HepG2 (cell line): ENCODE measurements at regions not wholly inside any gene's neighbourhood (a gene's known extent, or its start where the extent isn't known, plus 50 kb on each side); places are given as distances from the start of the nearest gene placed in this dataset.

Experiments used
- ATAC-seq: fragments of 200-7000 bp; cut with Tn5 transposase; 3 replicates; pipeline ENCODE4 v1.9.1; 2020; ENCODE audit warnings: mild to moderate bottlenecking, moderate library complexity
- BruUV-seq: library from RNA; stranded (reverse); fragments of 400-500 nt; replicated peaks from 2 replicates; lab custom pipeline; 2021; lab: Mats Ljungman, UMichigan
- CTCF ChIA-PET: fragments of 300-600 bp; formaldehyde crosslinking; extraction: SDS; loops from one replicate; lab custom pipeline; 2021; ENCODE audit warnings: low total read pairs, inconsistent platforms, low intra/inter-chr PET ratio; lab: Yijun Ruan, JAX
- POLR2A ChIA-PET: fragments of 350-600 bp; sonication (Branson Sonifier 250); formaldehyde crosslinking; loops from one replicate; lab custom pipeline; 2020; ENCODE audit warnings: antibody characterized with exemption, inconsistent platforms; lab: Yijun Ruan, JAX
- DNase-seq: peaks from one replicate; pipeline ENCODE4 v3.0.0-alpha.2; 2015; ENCODE audit warnings: low spot score
- FAIRE-seq: peaks from 3 replicates; lab custom pipeline; 2011; peaks lifted over from hg19 to GRCh38; lab: Jason Lieb, UNC
- H2AFZ ChIP-seq: one replicate; pipeline ENCODE4 v1.6.1; 2011; ENCODE audit warnings: low read length, inconsistent platforms
- H3K27ac ChIP-seq: fragments of 300-600 bp; 3 replicates; pipeline ENCODE4 v1.8.0; 2011; ENCODE audit warnings: mixed run types, mild to moderate bottlenecking, mixed read lengths, low read length, inconsistent platforms; ENCODE audit not compliant: insufficient read depth; ENCODE audit errors: extremely low read length
- H3K27me3 ChIP-seq, 2 experiments: fragments of 200-600 bp in 1 of 2; 2 replicates in 1 of 2; 3 replicates in 1 of 2; pipeline versions ENCODE4 v1.6.0 to v1.8.0; 2011; ENCODE audit warnings: low read length in 2 of 2, mild to moderate bottlenecking in 2 of 2, moderate library complexity in 2 of 2, inconsistent platforms in 1 of 2; ENCODE audit not compliant: insufficient read depth in 2 of 2, control insufficient read depth in 1 of 2
- H3K36me3 ChIP-seq, 2 experiments: fragments of 200-600 bp in 1 of 2; replicated peaks in 1 of 2; 2 replicates in 1 of 2; 3 replicates in 1 of 2; pipeline versions ENCODE4 v1.5.1 to v1.8.0; 2011; ENCODE audit warnings: low read length in 2 of 2, inconsistent platforms in 1 of 2; ENCODE audit not compliant: insufficient read depth in 2 of 2, control insufficient read depth in 1 of 2
- H3K4me1 ChIP-seq: 2 replicates; pipeline ENCODE4 v1.5.1; 2012; ENCODE audit warnings: low read length, inconsistent platforms; ENCODE audit not compliant: insufficient read depth
- H3K4me2 ChIP-seq: 2 replicates; pipeline ENCODE4 v1.6.0; 2011; ENCODE audit warnings: low read depth, low read length, inconsistent platforms
- H3K4me3 ChIP-seq, 3 experiments: fragments of 200-600 bp in 1 of 3; sonication (generic), shearing (Covaris generic) in 1 of 3; replicated peaks in 1 of 3; 2 replicates each; pipeline ENCODE4 v1.5.1; 2011 to 2016; ENCODE audit warnings: low read length in 3 of 3, inconsistent platforms in 2 of 3, low read depth in 2 of 3, mild to moderate bottlenecking in 2 of 3, control low read depth in 1 of 3, mixed read lengths in 1 of 3; ENCODE audit not compliant: insufficient read depth in 1 of 3
- H3K79me2 ChIP-seq: one replicate; pipeline ENCODE4 v1.6.1; 2011; ENCODE audit warnings: low read length, inconsistent platforms; ENCODE audit not compliant: insufficient read depth
- H3K9ac ChIP-seq: 2 replicates; pipeline ENCODE4 v1.6.0; 2011; ENCODE audit warnings: mild to moderate bottlenecking, low read depth, low read length, inconsistent platforms; ENCODE audit not compliant: insufficient read depth
- H3K9me3 ChIP-seq: 2 replicates; pipeline ENCODE4 v1.5.1; 2012; ENCODE audit warnings: mild to moderate bottlenecking, low read length
- H4K20me1 ChIP-seq: 2 replicates; pipeline ENCODE4 v1.6.0; 2011; ENCODE audit warnings: inconsistent platforms, mild to moderate bottlenecking, low read length, moderate library complexity; ENCODE audit not compliant: insufficient read depth
- BHLHE40 ChIP-seq: IDR thresholded peaks from 2 replicates; pipeline ENCODE4 v1.6.1; 2011; ENCODE audit warnings: low read length, improper control_type of control experiment
- CERS6 ChIP-seq: sonication (generic); formaldehyde crosslinking; IDR thresholded peaks from 2 replicates; pipeline ENCODE4 v1.5.0; 2020; ENCODE audit warnings: missing genetic modification reagents
- GLI4 ChIP-seq: sonication (generic); formaldehyde crosslinking; IDR thresholded peaks from 2 replicates; pipeline ENCODE4 v1.5.1; 2020; ENCODE audit warnings: missing genetic modification reagents, mild to moderate bottlenecking, moderate library complexity, borderline replicate concordance
- HDAC6 ChIP-seq: fragments of 200-600 bp; sonication (generic); IDR thresholded peaks from 2 replicates; pipeline ENCODE4 v1.7.0; 2017; ENCODE audit warnings: mild to moderate bottlenecking, antibody characterized with exemption, low read length, low read depth
- NCOA1 ChIP-seq: sonication (generic); formaldehyde crosslinking; IDR thresholded peaks from 2 replicates; pipeline ENCODE4 v1.9.0; 2021; ENCODE audit warnings: missing genetic modification reagents
- PLSCR1 ChIP-seq: sonication (generic); formaldehyde crosslinking; IDR thresholded peaks from 2 replicates; pipeline ENCODE4 v1.5.0; 2020; ENCODE audit warnings: missing genetic modification reagents, mild to moderate bottlenecking, borderline replicate concordance
- PRMT3 ChIP-seq: sonication (generic); formaldehyde crosslinking; IDR thresholded peaks from 2 replicates; pipeline ENCODE4 v1.8.1; 2022; ENCODE audit warnings: low read depth, mild to moderate bottlenecking, moderate library complexity, missing genetic modification reagents, borderline replicate concordance
- RBAK ChIP-seq: sonication (generic); formaldehyde crosslinking; IDR thresholded peaks from 2 replicates; pipeline ENCODE4 v1.5.1; 2020; ENCODE audit warnings: mild to moderate bottlenecking, missing genetic modification reagents
- SIX4 ChIP-seq: sonication (generic); formaldehyde crosslinking; IDR thresholded peaks from 2 replicates; pipeline ENCODE4 v1.4.0; 2020; ENCODE audit warnings: missing genetic modification reagents
- TBP ChIP-seq: sonication (generic); formaldehyde crosslinking; IDR thresholded peaks from 2 replicates; pipeline ENCODE4 v1.5.0; 2020; ENCODE audit warnings: missing genetic modification reagents
- TBX3 ChIP-seq: fragments of 450-650 bp; IDR thresholded peaks from 2 replicates; pipeline ENCODE4 v1.6.1; 2017; ENCODE audit warnings: antibody characterized with exemption, mild to moderate bottlenecking, inconsistent platforms, borderline replicate concordance
- ZNF318 ChIP-seq: sonication (generic); formaldehyde crosslinking; IDR thresholded peaks from 2 replicates; pipeline ENCODE4 v1.4.0; 2020; ENCODE audit warnings: mild to moderate bottlenecking, missing genetic modification reagents
- WGBS: methylation state at CpG from one replicate; pipeline ENCODE4 v1.1.6; 2017; ENCODE audit warnings: low lambda C conversion rate; 5-methylcytosine and 5-hydroxymethylcytosine counted together
- in situ Hi-C: cut with HindIII; loops from 2 replicates; pipeline ENCODE4 v1.10.0; 2017; ENCODE audit warnings: low pct_unique_long_range_greater_than_20kb; ENCODE audit not compliant: extremely low pct_ligation_motif_present
- intact Hi-C: fragments of 100-400 bp; cut with micrococcal nuclease; formaldehyde crosslinking; loops from one replicate; pipeline ENCODE4 v1.10.0; 2022; ENCODE audit not compliant: unreplicated experiment

- TF ChIP-seq GLI4 (CRISPR knock-in tag) (no peak), CERS6 (CRISPR knock-in tag) (no peak), RBAK (CRISPR knock-in tag) (no peak)
These were observed 113.3 kb upstream of the RAD23B start (continued) for GRCh38 chr9:107169796-107170195.

GRCh38 chr9:107170801-107171200 is 112.3 kb upstream of the RAD23B start:
- ATAC-seq (no peak), DNase-seq (no peak), FAIRE-seq (no peak)
- no peak overlapping the region for H3K4me3 ChIP-seq
- no TSS peak for BruUV-seq
- no peaks in the 10 kb centered on the region for H3K27me3 ChIP-seq
- H3K36me3 ChIP-seq: no peaks in the 10 kb centered on the region
- H3K9me3 ChIP-seq: no peaks in the 10 kb centered on the region
- H3K27ac ChIP-seq: no peak overlapping the region
- POLR2A ChIA-PET: no interaction called here
- WGBS: 25% methylated on average over 5 of the region's 5 CpGs
- in situ Hi-C loops: loop anchor here (25.0 kb wide), 1 partner anchor 1258 kb away; no protein-coding TSS in a partner anchor
- intact Hi-C loops: no loop called here
- H2AFZ ChIP-seq: no peak overlapping the region
- CTCF ChIA-PET: no interaction called here
- no peak overlapping the region for H3K9ac ChIP-seq
- no peaks in the 10 kb centered on the region for H3K4me1 ChIP-seq
- no peak overlapping the region for H3K4me2 ChIP-seq
- no peaks in the 10 kb centered on the region for H4K20me1 ChIP-seq
- TF ChIP-seq PRMT3 (CRISPR knock-in tag): no peak
- no peak for TF ChIP-seq BHLHE40
- no peak for TF ChIP-seq NCOA1 (CRISPR knock-in tag)
- no peak for TF ChIP-seq TBX3
- no peak for TF ChIP-seq PLSCR1 (CRISPR knock-in tag)
- TF ChIP-seq HDAC6: no peak
- no peak for TF ChIP-seq SIX4 (CRISPR knock-in tag)
- no peak for TF ChIP-seq TBP (CRISPR knock-in tag)
- TF ChIP-seq ZNF318: no peak
- H3K79me2 ChIP-seq: no peaks in the 10 kb centered on the region
